Thoracic aorta (tissue), 2 donors: ENCODE measurements at regions not wholly inside any gene's neighbourhood (a gene's known extent, or its start where the extent isn't known, plus 50 kb on each side); places are given as distances from the start of the nearest gene placed in this dataset.
"Not testable (repeated sequence)": the region's sequence is repeated elsewhere in the genome, so short reads cannot be mapped to it uniquely, and the experiment has no call there.

ENCODE experiments used
- ATAC-seq: fragments of 150-250 bp; one replicate; pipeline ENCODE4 v1.8.0; 2017; ENCODE audit warnings: low read depth; ENCODE audit not compliant: insufficient number of reproducible peaks, low FRiP score
- DNase-seq: peaks from one replicate; pipeline ENCODE4 v3.0.0-alpha.2; 2020; ENCODE audit warnings: low spot score
- H3K27ac ChIP-seq, 2 donors: fragments of 200-600 bp; sonication (generic); 1 replicate in 1 of 2; 2 replicates in 1 of 2; pipeline ENCODE4 v1.5.1; 2016; ENCODE audit warnings: mild to moderate bottlenecking in 2 of 2, moderate library complexity in 2 of 2
- H3K27me3 ChIP-seq: fragments of 200-600 bp; sonication (generic); replicated peaks from 2 replicates; pipeline ENCODE4 v1.6.0; 2016; ENCODE audit warnings: mild to moderate bottlenecking; ENCODE audit not compliant: insufficient read depth
- H3K36me3 ChIP-seq: fragments of 200-600 bp; sonication (generic); one replicate; pipeline ENCODE4 v1.5.1; 2016
- H3K4me1 ChIP-seq, 2 donors: fragments of 200-600 bp; sonication (generic); 1 replicate in 1 of 2; 2 replicates in 1 of 2; pipeline versions ENCODE4 v1.5.1 to v1.6.0; 2016; ENCODE audit warnings: low read depth in 2 of 2, mild to moderate bottlenecking in 1 of 2; ENCODE audit not compliant: control insufficient read depth in 1 of 2
- H3K4me3 ChIP-seq: fragments of 200-600 bp; sonication (generic); 2 replicates; pipeline ENCODE4 v1.5.1; 2016; ENCODE audit warnings: mild to moderate bottlenecking
- H3K9me3 ChIP-seq: fragments of 200-600 bp; sonication (generic); 2 replicates; pipeline ENCODE4 v1.5.1; 2016
- TF ChIP-seq, protein P1 (sequence below): fragments of 200-600 bp; sonication (generic); IDR thresholded peaks from one replicate; pipeline ENCODE4 v1.5.1; 2019; ENCODE audit warnings: antibody characterized with exemption

DNA sequence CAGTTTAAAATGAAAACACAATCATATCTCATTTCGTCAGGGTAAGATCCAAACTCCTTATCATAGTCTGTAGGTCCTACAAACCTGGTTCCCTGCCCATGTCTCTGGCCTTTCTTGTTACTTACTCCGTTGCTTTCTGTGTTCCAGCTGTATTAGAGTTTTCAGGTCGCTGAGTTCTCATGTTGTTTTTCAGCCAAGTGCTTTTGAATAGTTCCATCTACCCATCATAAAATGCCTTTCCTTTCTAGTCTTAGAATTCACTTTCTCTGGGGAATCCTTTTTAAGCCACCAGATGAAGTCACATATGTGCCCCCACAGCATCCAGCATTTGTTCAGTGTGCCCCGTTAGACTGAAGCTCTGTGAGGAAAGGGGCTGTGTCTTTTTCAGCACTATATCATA lies 228.7 kb downstream of the YTHDC2 start:
- ATAC-seq (no peak), DNase-seq (no peak)
- H3K27ac ChIP-seq: no peak overlapping the region
- no peaks in the 10 kb centered on the region for H3K36me3 ChIP-seq
- no peaks in the 10 kb centered on the region for H3K4me1 ChIP-seq
- TF ChIP-seq, protein P1, sequence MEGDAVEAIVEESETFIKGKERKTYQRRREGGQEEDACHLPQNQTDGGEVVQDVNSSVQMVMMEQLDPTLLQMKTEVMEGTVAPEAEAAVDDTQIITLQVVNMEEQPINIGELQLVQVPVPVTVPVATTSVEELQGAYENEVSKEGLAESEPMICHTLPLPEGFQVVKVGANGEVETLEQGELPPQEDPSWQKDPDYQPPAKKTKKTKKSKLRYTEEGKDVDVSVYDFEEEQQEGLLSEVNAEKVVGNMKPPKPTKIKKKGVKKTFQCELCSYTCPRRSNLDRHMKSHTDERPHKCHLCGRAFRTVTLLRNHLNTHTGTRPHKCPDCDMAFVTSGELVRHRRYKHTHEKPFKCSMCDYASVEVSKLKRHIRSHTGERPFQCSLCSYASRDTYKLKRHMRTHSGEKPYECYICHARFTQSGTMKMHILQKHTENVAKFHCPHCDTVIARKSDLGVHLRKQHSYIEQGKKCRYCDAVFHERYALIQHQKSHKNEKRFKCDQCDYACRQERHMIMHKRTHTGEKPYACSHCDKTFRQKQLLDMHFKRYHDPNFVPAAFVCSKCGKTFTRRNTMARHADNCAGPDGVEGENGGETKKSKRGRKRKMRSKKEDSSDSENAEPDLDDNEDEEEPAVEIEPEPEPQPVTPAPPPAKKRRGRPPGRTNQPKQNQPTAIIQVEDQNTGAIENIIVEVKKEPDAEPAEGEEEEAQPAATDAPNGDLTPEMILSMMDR: no peak
- no peaks in the 10 kb centered on the region for H3K9me3 ChIP-seq
- H3K4me3 ChIP-seq: no peak overlapping the region
- no peaks in the 10 kb centered on the region for H3K27me3 ChIP-seq

DNA sequence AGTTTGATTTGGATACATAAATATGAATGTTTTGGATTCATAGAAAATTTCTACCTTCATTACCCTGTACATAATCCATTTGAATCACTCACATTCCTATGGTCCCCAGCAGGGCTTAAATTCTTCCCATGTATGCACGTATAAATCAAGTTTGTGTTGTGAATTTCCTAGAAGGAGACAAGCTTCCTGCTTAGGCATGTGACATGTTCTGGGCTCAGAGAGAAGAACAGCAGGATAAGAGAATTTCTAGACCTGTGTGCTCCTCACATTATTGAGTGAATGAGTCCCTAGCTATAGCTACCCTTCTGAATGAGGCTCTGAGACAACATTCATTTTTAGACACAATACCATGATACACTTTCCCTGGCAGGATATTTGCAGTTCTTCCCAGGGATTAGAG lies 229.1 kb downstream of the YTHDC2 start:
- DNase-seq (no peak), ATAC-seq (no peak)
- no peaks in the 10 kb centered on the region for H3K27me3 ChIP-seq
- H3K27ac ChIP-seq: no peak overlapping the region
- no peaks in the 10 kb centered on the region for H3K9me3 ChIP-seq
- H3K36me3 ChIP-seq: no peaks in the 10 kb centered on the region
- H3K4me1 ChIP-seq: no peaks in the 10 kb centered on the region
- TF ChIP-seq, protein P1: no peak
- no peak overlapping the region for H3K4me3 ChIP-seq

DNA sequence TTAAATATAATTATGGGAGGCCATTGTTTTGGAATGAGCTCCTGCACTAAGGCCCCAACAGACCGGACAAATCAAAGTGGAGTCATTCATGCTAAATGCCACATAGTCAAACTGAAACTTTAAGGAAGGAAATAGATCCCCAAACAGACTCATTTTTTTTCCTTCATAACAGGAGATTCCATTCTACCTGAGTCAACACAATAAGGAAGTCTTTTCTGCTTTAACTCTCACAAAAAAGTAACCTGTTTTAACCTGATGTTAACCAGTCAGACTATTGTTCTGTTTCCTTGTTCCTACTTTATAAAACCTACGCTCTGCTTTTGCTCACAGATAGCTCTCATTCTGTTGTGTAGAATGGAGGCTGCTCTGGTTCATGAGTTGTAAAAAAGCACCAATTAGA lies 234.9 kb downstream of the YTHDC2 start:
- H3K27me3 ChIP-seq: no peaks in the 10 kb centered on the region
- TF ChIP-seq, protein P1: no peak
- H3K9me3 ChIP-seq: no peaks in the 10 kb centered on the region
- DNase-seq (no peak), ATAC-seq (no peak)
- no peak overlapping the region for H3K4me3 ChIP-seq
- no peak overlapping the region for H3K27ac ChIP-seq
- no peaks in the 10 kb centered on the region for H3K36me3 ChIP-seq
- no peaks in the 10 kb centered on the region for H3K4me1 ChIP-seq

DNA sequence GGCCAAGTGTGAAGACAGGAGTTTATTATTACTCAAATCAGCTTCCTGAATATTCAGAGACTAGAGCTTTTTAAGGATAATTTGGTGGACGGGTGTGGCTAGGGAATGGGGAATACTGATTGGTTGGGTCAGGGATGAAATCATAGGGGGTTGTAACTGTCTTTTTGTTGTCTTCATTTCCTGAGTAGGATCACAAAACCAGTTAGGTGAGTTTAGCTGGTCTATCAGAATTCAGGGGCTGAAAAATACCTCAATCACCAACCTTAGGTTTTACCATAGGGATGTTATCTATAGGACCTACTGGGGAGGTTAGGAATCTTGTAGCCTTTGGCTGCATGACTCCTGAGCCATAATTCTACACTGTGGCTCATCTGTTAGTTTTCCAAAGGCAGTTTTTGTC lies 235.8 kb downstream of the YTHDC2 start:
- H3K9me3 ChIP-seq: no peaks in the 10 kb centered on the region
- no peaks in the 10 kb centered on the region for H3K36me3 ChIP-seq
- H3K27ac ChIP-seq: no peak overlapping the region
- no peaks in the 10 kb centered on the region for H3K4me1 ChIP-seq
- DNase-seq (no peak), ATAC-seq (no peak)
- H3K27me3 ChIP-seq: no peaks in the 10 kb centered on the region
- H3K4me3 ChIP-seq: no peak overlapping the region
- TF ChIP-seq, protein P1: no peak

DNA sequence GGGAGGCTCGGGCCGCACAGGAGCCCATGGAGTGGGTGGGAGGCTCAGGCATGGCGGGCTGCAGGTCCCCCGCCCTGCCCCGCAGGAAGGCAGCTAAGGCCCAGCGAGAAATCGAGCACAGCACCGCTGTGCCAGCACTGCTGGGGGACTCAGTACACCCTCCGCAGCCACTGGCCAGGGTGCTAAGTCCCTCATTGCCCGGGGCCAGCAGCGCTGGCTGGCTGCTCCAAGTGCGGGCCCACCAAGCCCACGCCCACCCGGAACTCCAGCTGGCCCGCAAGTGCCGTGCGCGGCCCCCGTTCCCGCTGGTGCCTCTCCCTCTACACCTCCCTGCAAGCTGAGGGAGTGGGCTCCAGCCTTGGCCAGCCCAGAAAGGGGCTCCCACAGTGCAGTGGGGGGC lies 239.7 kb downstream of the YTHDC2 start:
- not testable (repeated sequence) for H3K27me3 ChIP-seq, H3K36me3 ChIP-seq, H3K4me1 ChIP-seq, H3K9me3 ChIP-seq, DNase-seq, H3K27ac ChIP-seq, H3K4me3 ChIP-seq, ATAC-seq

DNA sequence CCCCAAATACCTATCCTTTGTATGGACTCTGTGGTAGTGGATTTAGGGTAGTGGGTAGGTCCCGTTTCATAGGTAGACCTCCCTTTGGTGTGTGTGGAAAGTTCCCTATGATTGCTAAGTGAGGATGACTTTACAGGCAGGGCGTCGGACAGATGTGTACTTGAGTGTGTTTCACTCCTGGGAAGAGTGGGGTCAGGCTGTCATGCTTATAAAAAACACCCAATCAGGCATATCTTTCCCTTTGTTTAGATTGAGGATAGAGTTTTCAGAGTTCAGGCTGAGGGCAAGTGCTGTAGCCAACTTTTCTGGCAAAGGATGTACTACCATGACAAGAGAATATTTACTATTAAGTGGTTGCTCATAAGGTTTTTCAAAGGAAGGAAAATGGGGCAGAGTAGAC lies 242.0 kb downstream of the YTHDC2 start:
- DNase-seq (no peak), ATAC-seq (no peak)
- Histone ChIP-seq H3K4me1 (no peaks in the 10 kb centered on the region), H3K36me3 (no peaks in the 10 kb centered on the region), H3K4me3 (no peak overlapping the region), H3K27ac (no peak overlapping the region), H3K27me3 (no peaks in the 10 kb centered on the region), H3K9me3 (no peaks in the 10 kb centered on the region)
- TF ChIP-seq, protein P1: no peak
